ENCODE measurements at regions not wholly inside any gene's neighbourhood (a gene's known extent, or its start where the extent isn't known, plus 50 kb on each side); places are given as distances from the start of the nearest gene placed in this dataset.

- Histone ChIP-seq H3K9me3 (ENCODE audit: control insufficient read depth, insufficient read depth, low read depth, low read length) (no peaks in the 10 kb centered on the region), H3K27ac (ENCODE audit: low read length) (no peak overlapping the region), H3K36me3 (ENCODE audit: control insufficient read depth, insufficient read depth, low read length) (no peaks in the 10 kb centered on the region), H3K4me3 (ENCODE audit: low read depth in 2 of 2, low read length in 2 of 2) (no peak overlapping the region), H3K4me1 (ENCODE audit: control insufficient read depth, insufficient read depth, low read length) (no peaks in the 10 kb centered on the region), H3K27me3 (ENCODE audit: control insufficient read depth, insufficient read depth, low read length) (peaks cover 3% of the 10 kb centered on the region; the same call in 1 of the 2 replicates)
- in situ Hi-C loops (cut with HindIII; ENCODE audit: low pct_unique_long_range_greater_than_20kb, low sequenced_read_pairs), result no loop called here
- ChIA-PET CTCF (interaction anchor here (0.6 to 0.7 kb wide), 2 partner anchors 139 to 162 kb away, joined by 3 to 6 read pairs; no protein-coding TSS in a partner anchor), POLR2A (no interaction called here)
- DNase-seq (ENCODE audit: low read depth, low spot score) (no peak), ATAC-seq (peak; percentile 72)
- TF ChIP-seq TCF7L2 (IDR thresholded peaks at IDR 0.05; ENCODE audit: low read depth, low read length), result no peak
- peak; percentile 36 for TF ChIP-seq CTCF (IDR thresholded peaks at IDR 0.05)
- TF ChIP-seq SIN3A (IDR thresholded peaks at IDR 0.05; ENCODE audit: borderline replicate concordance, insufficient read depth, low read depth, low read length), result no peak
- no peak for TF ChIP-seq POLR2AphosphoS5 (IDR thresholded peaks at IDR 0.05; ENCODE audit: low read depth, low read length)
- no TSS peak for BruUV-seq (replicated peaks)
- intact Hi-C loops (cut with micrococcal nuclease; ENCODE audit: unreplicated experiment), result loop anchor here (5.0 kb wide), 1 partner anchor 164 kb away; no protein-coding TSS in a partner anchor
These were observed 131.9 kb upstream of the PCGF5 start for GRCh38 chr10:91088300-91089140.

- POLR2A ChIA-PET, result interaction anchor here (0.6 kb wide), 1 partner anchor 160 kb away, joined by 3 read pairs; no protein-coding TSS in a partner anchor
- BruUV-seq (replicated peaks), result no TSS peak
- no peaks in the 10 kb centered on the region for H3K9me3 ChIP-seq (ENCODE audit: control insufficient read depth, insufficient read depth, low read depth, low read length)
- peaks cover 3% of the 10 kb centered on the region; the same call in 1 of the 2 replicates for H3K27me3 ChIP-seq (ENCODE audit: control insufficient read depth, insufficient read depth, low read length)
- TF ChIP-seq REST (IDR thresholded peaks at IDR 0.05; ENCODE audit: insufficient read depth in 1 of 2, low read depth in 2 of 2, low read length in 1 of 2) (no peak), CTCF (IDR thresholded peaks at IDR 0.05) (peak; percentile 23)
- no peak overlapping the region for H3K4me3 ChIP-seq (ENCODE audit: low read depth in 2 of 2, low read length in 2 of 2)
- in situ Hi-C loops (cut with HindIII; ENCODE audit: low pct_unique_long_range_greater_than_20kb, low sequenced_read_pairs), result no loop called here
- H3K27ac ChIP-seq (ENCODE audit: low read length), result no peak overlapping the region
- DNase-seq (ENCODE audit: low read depth, low spot score) (no peak), ATAC-seq (no peak)
- intact Hi-C loops (cut with micrococcal nuclease; ENCODE audit: unreplicated experiment), result no loop called here
- CTCF ChIA-PET, result no interaction called here
- no peaks in the 10 kb centered on the region for H3K36me3 ChIP-seq (ENCODE audit: control insufficient read depth, insufficient read depth, low read length)
- no peaks in the 10 kb centered on the region for H3K4me1 ChIP-seq (ENCODE audit: control insufficient read depth, insufficient read depth, low read length)
These were observed 129.5 kb upstream of the PCGF5 start for GRCh38 chr10:91090761-91091529.
